Right lobe of liver (tissue), 6 donors: ENCODE measurements at regions not wholly inside any gene's neighbourhood (a gene's known extent, or its start where the extent isn't known, plus 50 kb on each side); places are given as distances from the start of the nearest gene placed in this dataset.

Experiments
- ATAC-seq, 4 donors: fragments of 200-7000 bp; cut with Tn5 transposase; one replicate each; pipeline ENCODE4 v1.9.1; 2020; ENCODE audit warnings: mild to moderate bottlenecking in 4 of 4, moderate library complexity in 4 of 4
- DNase-seq, 3 donors: peaks; one replicate each; pipeline ENCODE4 v3.0.0-alpha.2; 2020
- H3K27ac ChIP-seq, 3 donors: fragments of 200-600 bp; one replicate each; pipeline ENCODE4 v1.8.0; 2022
- H3K27me3 ChIP-seq, 2 donors: fragments of 200-600 bp; one replicate each; pipeline ENCODE4 v1.8.0; 2022
- H3K36me3 ChIP-seq, 4 donors: fragments of 200-600 bp; sonication (generic) in 1 of 4; one replicate each; pipeline versions ENCODE4 v1.5.1 to v1.8.0; 2017 to 2022; ENCODE audit warnings: control low read depth in 1 of 4
- H3K4me1 ChIP-seq, 4 donors: fragments of 200-600 bp; sonication (generic) in 1 of 4; one replicate each; pipeline versions ENCODE4 v1.5.1 to v1.8.0; 2017 to 2022; ENCODE audit warnings: control low read depth in 1 of 4
- H3K4me3 ChIP-seq, 3 donors: fragments of 200-600 bp; one replicate each; pipeline ENCODE4 v1.8.0; 2022
- H3K9me3 ChIP-seq, 4 donors: fragments of 200-600 bp; sonication (generic) in 1 of 4; one replicate each; pipeline versions ENCODE4 v1.5.1 to v1.8.0; 2017 to 2022; ENCODE audit warnings: control low read depth in 1 of 4
- CTCF ChIP-seq, 4 donors: fragments of 200-600 bp in 3 of 4; fragments of 450-650 bp in 1 of 4; IDR thresholded peaks; one replicate each; pipeline versions ENCODE4 v1.5.1 to v1.8.0; 2016 to 2022; ENCODE audit warnings: antibody characterized with exemption in 4 of 4, mild to moderate bottlenecking in 2 of 4
- POLR2A ChIP-seq: fragments of 450-650 bp; IDR thresholded peaks from one replicate; pipeline ENCODE4 v1.6.1; 2017; ENCODE audit warnings: antibody characterized with exemption, mild to moderate bottlenecking
- WGBS: methylation state at CpG from one replicate; pipeline ENCODE4 v1.1.6; 2018; ENCODE audit warnings: low coverage, low lambda C conversion rate; ENCODE audit not compliant: insufficient coverage; ENCODE audit errors: missing lambda C conversion rate; 5-methylcytosine and 5-hydroxymethylcytosine counted together
- intact Hi-C, 2 donors: fragments of 100-400 bp; cut with DNase I; formaldehyde crosslinking; loops; one replicate each; pipeline versions ENCODE4 v1.11.2 to v1.14.1; 2022
- donor health status: DM: no; HTN: yes; CAD: no.
- donor health status: DM: no; HTN: no; CAD: no.
- donor health status: DM: no; HTN: no; CAD: no.
- donor health status: DM: no; HTN: yes; CAD: no.
- donor health status: DM: no; HTN: yes; CAD: no.

DNA sequence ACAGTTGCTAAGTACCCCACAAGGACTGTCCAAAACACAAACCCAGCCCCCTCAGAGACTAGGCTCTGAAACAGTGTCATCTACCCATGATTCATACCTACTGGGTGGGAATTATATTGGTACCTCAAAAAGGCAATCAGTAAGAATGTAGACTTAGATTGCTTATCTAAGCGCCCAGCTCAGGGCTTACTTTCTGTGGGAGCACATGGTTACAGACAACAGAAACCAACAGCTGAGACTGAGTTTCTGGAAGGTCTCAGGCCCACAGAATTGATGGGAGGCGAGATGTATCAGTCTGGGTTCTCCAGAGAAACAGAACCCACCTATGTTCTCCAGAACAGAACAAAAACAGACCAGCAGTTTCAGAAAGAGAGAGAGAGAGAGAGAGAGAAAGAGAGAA lies 147.3 kb upstream of the KAZN start:
- DNase-seq (no peak), ATAC-seq (no peak)
- WGBS = 71% methylated on average over 1 of the region's 2 CpGs
- Histone ChIP-seq H3K36me3 (no peaks in the 10 kb centered on the region), H3K4me1 (no peaks in the 10 kb centered on the region), H3K4me3 (no peak overlapping the region), H3K27ac (no peak overlapping the region), H3K27me3 (no peaks in the 10 kb centered on the region), H3K9me3 (no peaks in the 10 kb centered on the region)
- intact Hi-C loops = no loop called here
- TF ChIP-seq POLR2A (no peak), CTCF (IDR thresholded peaks at IDR 0.05) (no peak)

DNA sequence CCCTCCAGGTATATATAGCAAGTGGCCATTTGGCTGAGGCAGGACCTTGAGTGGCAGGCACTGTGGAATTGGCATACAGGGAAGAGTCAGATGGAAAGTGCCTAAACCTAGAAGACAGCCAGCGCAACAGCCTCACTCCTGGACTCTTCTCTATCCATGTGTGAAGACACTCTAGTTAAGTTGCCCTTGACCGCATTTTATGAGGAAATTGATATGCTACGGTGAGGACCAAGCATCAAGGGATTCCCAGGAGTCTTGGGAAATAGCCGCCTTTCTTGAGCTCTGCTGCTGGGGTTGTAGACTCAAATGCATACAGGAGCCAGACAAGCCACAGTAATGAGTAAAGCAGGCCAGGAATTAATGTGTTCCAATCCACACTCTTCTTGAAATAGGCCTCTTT lies 145.9 kb upstream of the KAZN start:
- no peak for TF ChIP-seq POLR2A
- TF ChIP-seq CTCF (IDR thresholded peaks at IDR 0.05) = no peak
- no peaks in the 10 kb centered on the region for H3K4me1 ChIP-seq
- no peak overlapping the region for H3K27ac ChIP-seq
- no peak overlapping the region for H3K4me3 ChIP-seq
- no peaks in the 10 kb centered on the region for H3K9me3 ChIP-seq
- no peaks in the 10 kb centered on the region for H3K36me3 ChIP-seq
- intact Hi-C loops = no loop called here
- ATAC-seq (no peak), DNase-seq (no peak)
- H3K27me3 ChIP-seq = no peaks in the 10 kb centered on the region
- WGBS = 63% methylated on average over 2 of the region's 4 CpGs

DNA sequence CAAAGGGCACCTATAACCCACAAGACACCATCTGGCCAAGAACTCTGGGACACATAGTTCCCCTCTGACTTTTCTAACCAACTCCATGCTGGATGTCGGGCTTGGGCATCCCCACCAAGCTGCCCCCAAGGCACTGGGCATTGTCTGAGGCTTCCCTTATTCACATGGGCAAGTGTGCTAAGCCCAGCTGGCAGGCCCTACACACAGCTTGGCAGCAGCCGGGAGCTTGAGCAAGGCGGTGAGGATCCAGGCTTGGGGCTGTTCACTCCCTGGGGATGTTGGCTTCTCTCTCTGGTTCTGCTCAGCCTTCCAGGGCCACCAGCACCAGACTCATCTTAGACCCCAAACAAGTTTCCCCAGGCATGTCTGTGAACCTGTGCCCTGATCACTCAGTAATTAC lies 138.3 kb upstream of the KAZN start:
- DNase-seq = no peak
- H3K27me3 ChIP-seq = no peaks in the 10 kb centered on the region
- no peaks in the 10 kb centered on the region for H3K9me3 ChIP-seq
- intact Hi-C loops = no loop called here
- no peak overlapping the region for H3K4me3 ChIP-seq
- H3K36me3 ChIP-seq = no peaks in the 10 kb centered on the region
- H3K4me1 ChIP-seq = no peaks in the 10 kb centered on the region
- 0% methylated on average over 1 of the region's 3 CpGs for WGBS
- no peak for TF ChIP-seq POLR2A
- no peak for TF ChIP-seq CTCF (IDR thresholded peaks at IDR 0.05)
- no peak overlapping the region for H3K27ac ChIP-seq
- no peak for ATAC-seq

GRCh38 chr1:14462851-14463250 lies 135.6 kb upstream of the KAZN start:
- Histone ChIP-seq H3K4me3 (no peak overlapping the region), H3K4me1 (no peaks in the 10 kb centered on the region), H3K27me3 (no peaks in the 10 kb centered on the region), H3K27ac (no peak overlapping the region), H3K36me3 (no peaks in the 10 kb centered on the region), H3K9me3 (no peaks in the 10 kb centered on the region)
- WGBS = 62% methylated on average over 4 of the region's 4 CpGs
- intact Hi-C loops = no loop called here
- TF ChIP-seq CTCF (IDR thresholded peaks at IDR 0.05) = no peak
- TF ChIP-seq POLR2A = no peak
- DNase-seq = no peak
- no peak for ATAC-seq

DNA sequence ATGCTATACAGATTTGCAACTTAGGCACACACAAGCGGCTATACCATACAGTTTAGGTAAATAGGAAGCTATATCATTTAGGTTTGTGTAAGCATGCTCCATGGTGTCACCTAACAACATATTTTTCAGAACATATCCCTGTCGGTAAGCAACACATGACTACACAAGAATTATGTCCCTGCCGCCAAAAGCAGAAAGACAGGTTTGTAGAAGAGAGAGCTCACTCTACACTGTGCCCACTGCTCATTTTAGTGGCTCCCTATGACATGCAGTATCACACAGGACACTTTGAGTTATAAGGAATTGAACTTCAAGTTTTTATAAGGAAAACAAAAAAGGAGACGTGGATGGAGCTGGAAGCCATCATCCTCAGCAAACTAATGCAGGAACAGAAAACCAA lies 132.5 kb upstream of the KAZN start:
- TF ChIP-seq POLR2A (no peak), CTCF (IDR thresholded peaks at IDR 0.05) (no peak)
- no peak overlapping the region for H3K4me3 ChIP-seq
- no peak for DNase-seq
- no peaks in the 10 kb centered on the region for H3K4me1 ChIP-seq
- no peaks in the 10 kb centered on the region for H3K27me3 ChIP-seq
- H3K36me3 ChIP-seq = no peaks in the 10 kb centered on the region
- ATAC-seq = no peak
- intact Hi-C loops = no loop called here
- no peak overlapping the region for H3K27ac ChIP-seq
- 51% methylated on average over 4 of the region's 4 CpGs for WGBS
- H3K9me3 ChIP-seq = no peaks in the 10 kb centered on the region
